ENCODE measurements at regions not wholly inside any gene's neighbourhood (a gene's known extent, or its start where the extent isn't known, plus 50 kb on each side); places are given as distances from the start of the nearest gene placed in this dataset.

GRCh38 chr1:96660051-96660450 lies 61.5 kb upstream of the PTBP2 start:
- DNase-seq (ENCODE audit: insufficient read length, low spot score): no peak
- TF ChIP-seq CTCF (IDR thresholded peaks at IDR 0.05; ENCODE audit: insufficient read depth, missing control alignments): no peak
- no peak for FAIRE-seq

GRCh38 chr1:96660503-96660902 lies 61.1 kb upstream of the PTBP2 start:
- FAIRE-seq: no peak
- TF ChIP-seq CTCF (IDR thresholded peaks at IDR 0.05; ENCODE audit: insufficient read depth, missing control alignments): no peak
- no peak for DNase-seq (ENCODE audit: insufficient read length, low spot score)

All from D721Med (cell line).